ENCODE measurements at regions not wholly inside any gene's neighbourhood (a gene's known extent, or its start where the extent isn't known, plus 50 kb on each side); places are given as distances from the start of the nearest gene placed in this dataset.

DNA sequence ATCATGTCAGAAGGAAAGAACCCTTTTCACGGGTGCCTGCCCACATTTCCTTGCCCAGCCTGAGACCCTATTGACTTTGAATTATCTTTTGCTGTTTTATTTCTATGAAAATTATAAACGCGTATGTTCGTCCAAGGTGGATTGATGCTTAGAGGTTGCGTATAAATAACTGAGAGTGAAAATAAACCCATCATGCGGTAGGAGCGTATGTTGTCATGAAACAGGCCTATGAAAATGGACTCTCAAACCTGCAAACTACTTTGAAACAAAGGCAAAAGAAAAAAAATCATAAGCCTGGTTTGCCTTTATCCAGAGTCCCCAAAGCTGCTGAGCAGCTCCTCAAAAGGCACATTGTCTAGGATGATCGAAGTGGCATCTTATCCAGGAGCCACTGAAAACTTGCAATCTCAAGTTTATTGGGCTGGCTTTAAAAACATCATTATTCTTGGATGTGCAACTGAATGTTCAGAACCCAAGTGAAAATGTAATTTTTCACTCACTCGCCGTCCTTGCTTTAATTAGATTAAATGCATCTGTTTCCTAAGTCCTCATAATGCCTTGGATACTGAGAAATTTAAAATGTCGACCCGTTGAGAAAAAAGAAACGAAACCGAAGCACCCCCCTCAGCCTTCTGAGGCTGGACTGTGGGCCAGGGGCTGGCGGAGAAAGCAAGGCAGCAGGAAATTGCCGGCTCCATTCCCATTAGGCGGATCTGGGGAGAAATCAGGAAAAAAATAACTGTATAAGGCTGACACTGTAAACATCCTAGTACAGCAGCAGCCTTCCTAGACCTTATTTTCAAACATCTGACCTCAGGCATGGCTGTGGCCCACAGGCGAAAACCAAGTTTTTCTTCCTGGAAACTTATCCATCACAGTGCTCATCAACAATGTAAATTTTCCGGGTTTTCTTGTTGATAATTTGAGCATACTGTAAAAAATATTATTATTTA lies 82.9 kb upstream of the PPARA start:
- peak overlapping the region; percentile 14 to 96 (median 80) for H3K4me3 ChIP-seq
- WGBS, 2 donors: 16 to 30% methylated on average over 16 to 19 of the region's 19 CpGs
- no peak for DNase-seq
- no peaks in the 10 kb centered on the region for H3K9me3 ChIP-seq
- no peaks in the 10 kb centered on the region for H3K27me3 ChIP-seq
- intact Hi-C loops (cut with DNase I): no loop called here
- no peaks in the 10 kb centered on the region for H3K36me3 ChIP-seq
- peak overlapping the region; percentile 99 to 100 (median 100) for H3K27ac ChIP-seq
- TF ChIP-seq, protein P1, sequence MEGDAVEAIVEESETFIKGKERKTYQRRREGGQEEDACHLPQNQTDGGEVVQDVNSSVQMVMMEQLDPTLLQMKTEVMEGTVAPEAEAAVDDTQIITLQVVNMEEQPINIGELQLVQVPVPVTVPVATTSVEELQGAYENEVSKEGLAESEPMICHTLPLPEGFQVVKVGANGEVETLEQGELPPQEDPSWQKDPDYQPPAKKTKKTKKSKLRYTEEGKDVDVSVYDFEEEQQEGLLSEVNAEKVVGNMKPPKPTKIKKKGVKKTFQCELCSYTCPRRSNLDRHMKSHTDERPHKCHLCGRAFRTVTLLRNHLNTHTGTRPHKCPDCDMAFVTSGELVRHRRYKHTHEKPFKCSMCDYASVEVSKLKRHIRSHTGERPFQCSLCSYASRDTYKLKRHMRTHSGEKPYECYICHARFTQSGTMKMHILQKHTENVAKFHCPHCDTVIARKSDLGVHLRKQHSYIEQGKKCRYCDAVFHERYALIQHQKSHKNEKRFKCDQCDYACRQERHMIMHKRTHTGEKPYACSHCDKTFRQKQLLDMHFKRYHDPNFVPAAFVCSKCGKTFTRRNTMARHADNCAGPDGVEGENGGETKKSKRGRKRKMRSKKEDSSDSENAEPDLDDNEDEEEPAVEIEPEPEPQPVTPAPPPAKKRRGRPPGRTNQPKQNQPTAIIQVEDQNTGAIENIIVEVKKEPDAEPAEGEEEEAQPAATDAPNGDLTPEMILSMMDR (IDR thresholded peaks at IDR 0.05): no peak
- TF ChIP-seq POLR2A (IDR thresholded peaks at IDR 0.05): no peak
- H3K4me1 ChIP-seq: peaks cover 33 to 79% (median 40%) of the 10 kb centered on the region in 3 donors

GRCh38 chr22:46068181-46068592 lies 82.1 kb upstream of the PPARA start:
- H3K9me3 ChIP-seq: no peaks in the 10 kb centered on the region
- WGBS, 2 donors: 27% methylated on average over 2 of the region's 2 CpGs
- peak overlapping the region; percentile 99 to 100 (median 100) for H3K27ac ChIP-seq
- H3K36me3 ChIP-seq: no peaks in the 10 kb centered on the region
- H3K4me1 ChIP-seq: peaks cover 25 to 75% (median 33%) of the 10 kb centered on the region in 3 donors
- H3K27me3 ChIP-seq: no peaks in the 10 kb centered on the region
- no peak for TF ChIP-seq POLR2A (IDR thresholded peaks at IDR 0.05)
- TF ChIP-seq, protein P1 (IDR thresholded peaks at IDR 0.05): no peak
- H3K4me3 ChIP-seq: peak overlapping the region; percentile 73 to 96 (median 91)
- intact Hi-C loops (cut with DNase I): no loop called here
- DNase-seq: no peak

- DNase-seq: no peak
- TF ChIP-seq, protein P1 (IDR thresholded peaks at IDR 0.05): no peak
- TF ChIP-seq POLR2A (IDR thresholded peaks at IDR 0.05): no peak
- Histone ChIP-seq H3K9me3 (no peaks in the 10 kb centered on the region), H3K4me3 (peak overlapping the region; percentile 73 to 96 (median 91)), H3K36me3 (no peaks in the 10 kb centered on the region), H3K27me3 (no peaks in the 10 kb centered on the region), H3K4me1 (peaks cover 25 to 75% (median 26%) of the 10 kb centered on the region in 3 donors), H3K27ac (peak overlapping the region; percentile 99 to 100 (median 100))
- WGBS, 2 donors: 2 to 7% methylated on average over 14 of the region's 14 CpGs
- intact Hi-C loops (cut with DNase I): no loop called here
These were observed 81.5 kb upstream of the PPARA start for GRCh38 chr22:46068593-46069491.

- Histone ChIP-seq H3K4me1 (peaks cover 19 to 75% (median 24%) of the 10 kb centered on the region in 3 donors), H3K27me3 (no peaks in the 10 kb centered on the region), H3K27ac (peak overlapping the region; percentile 99 to 100 (median 100)), H3K36me3 (no peaks in the 10 kb centered on the region), H3K9me3 (no peaks in the 10 kb centered on the region), H3K4me3 (peak overlapping the region; percentile 73 to 96 (median 91))
- WGBS, 2 donors: 0 to 19% methylated on average over 4 to 17 of the region's 24 CpGs
- peak in 3 of 4 donors; percentile 2 to 83 (median 80) for TF ChIP-seq POLR2A (IDR thresholded peaks at IDR 0.05)
- TF ChIP-seq, protein P1 (IDR thresholded peaks at IDR 0.05): no peak
- intact Hi-C loops (cut with DNase I): no loop called here
- no peak for DNase-seq
These were observed 80.7 kb upstream of the PPARA start for GRCh38 chr22:46069521-46070214.
